HEK293T (cell line): ENCODE measurements at regions not wholly inside any gene's neighbourhood (a gene's known extent, or its start where the extent isn't known, plus 50 kb on each side); places are given as distances from the start of the nearest gene placed in this dataset.
A peak's percentile ranks its signal among the peaks of the same experiment; 100 is the strongest.

Experiments
- CTCF ChIA-PET: fragments of 350-600 bp; formaldehyde crosslinking; extraction: SDS; loops from one replicate; lab custom pipeline; 2021; ENCODE audit warnings: antibody characterized with exemption, inconsistent platforms; lab: Yijun Ruan, JAX
- POLR2A ChIA-PET: fragments of 350-600 bp; formaldehyde crosslinking; extraction: SDS; loops from one replicate; lab custom pipeline; 2020; ENCODE audit warnings: antibody characterized with exemption, inconsistent platforms; lab: Yijun Ruan, JAX
- DNase-seq: peaks from one replicate; pipeline ENCODE4 v3.0.0; 2012; ENCODE audit warnings: mixed read lengths; ENCODE audit errors: extremely low spot score
- ARNT ChIP-seq: fragments of 450-650 bp; IDR thresholded peaks from 2 replicates; pipeline ENCODE4 v1.6.1; 2017; ENCODE audit warnings: mild to moderate bottlenecking
- BHLHE40 ChIP-seq: fragments of 450-650 bp; IDR thresholded peaks from 2 replicates; pipeline ENCODE4 v1.6.1; 2016; ENCODE audit warnings: mild to moderate bottlenecking, moderate library complexity, borderline replicate concordance
- CTBP1 ChIP-seq: fragments of 450-650 bp; IDR thresholded peaks from 2 replicates; pipeline ENCODE4 v1.6.1; 2016; ENCODE audit warnings: borderline replicate concordance
- ELF4 ChIP-seq: fragments of 450-650 bp; IDR thresholded peaks from 2 replicates; pipeline ENCODE4 v1.6.1; 2017; ENCODE audit warnings: antibody characterized with exemption
- FOXA1 ChIP-seq: fragments of 450-650 bp; IDR thresholded peaks from 2 replicates; pipeline ENCODE4 v1.6.1; 2016; ENCODE audit warnings: mild to moderate bottlenecking
- FOXK2 ChIP-seq: fragments of 450-650 bp; IDR thresholded peaks from 2 replicates; pipeline ENCODE4 v1.6.1; 2016; ENCODE audit warnings: mild to moderate bottlenecking
- FOXM1 ChIP-seq: fragments of 450-650 bp; IDR thresholded peaks from 2 replicates; pipeline ENCODE4 v1.6.1; 2017; ENCODE audit warnings: mild to moderate bottlenecking, borderline replicate concordance
- HDGF ChIP-seq: fragments of 450-650 bp; IDR thresholded peaks from 2 replicates; pipeline ENCODE4 v1.6.1; 2017; ENCODE audit warnings: antibody characterized with exemption, borderline replicate concordance
- L3MBTL2 ChIP-seq: fragments of 450-650 bp; conservative IDR thresholded peaks from 2 replicates; pipeline ENCODE4 v1.6.1; 2016; ENCODE audit warnings: mild to moderate bottlenecking
- LEF1 ChIP-seq: fragments of 450-650 bp; IDR thresholded peaks from 2 replicates; pipeline ENCODE4 v1.6.1; 2017; ENCODE audit warnings: mild to moderate bottlenecking, borderline replicate concordance
- NFRKB ChIP-seq: fragments of 450-650 bp; IDR thresholded peaks from 2 replicates; pipeline ENCODE4 v1.6.1; 2016; ENCODE audit warnings: mild to moderate bottlenecking, moderate library complexity
- PKNOX1 ChIP-seq: fragments of 450-650 bp; IDR thresholded peaks from 2 replicates; pipeline ENCODE4 v1.6.1; 2016
- SP1 ChIP-seq: fragments of 450-650 bp; IDR thresholded peaks from 2 replicates; pipeline ENCODE4 v1.6.1; 2017
- SUZ12 ChIP-seq: fragments of 450-650 bp; IDR thresholded peaks from 2 replicates; pipeline ENCODE4 v1.6.1; 2016; ENCODE audit warnings: mild to moderate bottlenecking
- TARDBP ChIP-seq: fragments of 450-650 bp; IDR thresholded peaks from 2 replicates; pipeline ENCODE4 v1.6.1; 2016
- ZNF384 ChIP-seq: fragments of 450-650 bp; IDR thresholded peaks from 2 replicates; pipeline ENCODE4 v1.6.1; 2016

DNA sequence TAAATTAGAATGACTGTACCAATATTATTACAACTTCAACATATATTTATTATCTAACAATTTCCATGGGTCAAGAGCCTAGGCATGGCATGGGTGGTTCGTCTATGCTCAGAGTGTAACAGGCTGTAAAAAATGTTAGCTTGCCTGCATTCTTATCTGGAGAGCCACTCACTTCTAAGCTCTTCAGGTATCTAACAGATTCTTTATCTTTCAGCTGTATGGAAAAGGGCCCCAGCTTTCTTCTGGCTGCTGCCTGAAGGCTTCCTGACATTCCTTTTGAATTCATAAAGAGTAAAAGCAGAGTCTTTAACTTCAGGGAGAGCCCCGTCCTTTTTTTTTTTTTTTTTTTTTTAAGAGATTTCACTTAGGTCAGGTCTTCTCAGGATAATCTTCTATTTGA is 648.8 kb downstream of the NXPH1 start:
- POLR2A ChIA-PET, result no interaction called here
- TF ChIP-seq NFRKB (no peak), HDGF (no peak), PKNOX1 (no peak), L3MBTL2 (no peak), CTBP1 (no peak), TARDBP (no peak), SP1 (no peak), LEF1 (no peak)
- CTCF ChIA-PET, result no interaction called here
- no peak for DNase-seq

DNA sequence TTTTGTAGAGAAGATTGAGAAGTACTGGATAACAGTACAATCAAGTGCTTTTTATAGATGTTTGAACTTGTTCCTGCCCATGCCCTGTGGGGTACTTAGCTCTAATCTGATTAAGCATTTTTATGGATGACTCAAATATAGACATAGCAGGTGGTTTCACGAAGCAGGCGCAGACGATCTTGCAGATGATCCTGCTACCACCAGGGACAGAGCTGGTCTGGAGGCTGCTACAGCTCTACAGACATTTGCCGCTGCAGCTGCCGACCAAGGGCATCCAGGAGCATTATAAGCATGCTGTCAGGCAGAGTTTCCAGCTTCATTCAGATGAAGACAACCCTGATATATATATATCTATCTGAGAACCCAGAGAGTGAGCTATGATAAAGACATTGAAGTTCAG is 650.4 kb downstream of the NXPH1 start:
- TF ChIP-seq TARDBP (no peak), SP1 (no peak), ELF4 (no peak), ARNT (no peak), ZNF384 (no peak), L3MBTL2 (no peak), LEF1 (no peak), FOXK2 (no peak), NFRKB (no peak), SUZ12 (no peak)
- ChIA-PET POLR2A (no interaction called here), CTCF (interaction anchor here (0.7 kb wide), 1 partner anchor 198 kb away, joined by 3 read pairs; no protein-coding TSS in a partner anchor)
- peak; percentile 6 for DNase-seq

- ChIA-PET POLR2A (no interaction called here), CTCF (no interaction called here)
- no peak for DNase-seq
- TF ChIP-seq ARNT, result no peak
- TF ChIP-seq SUZ12, result no peak
- TF ChIP-seq SP1, result no peak
- TF ChIP-seq FOXA1, result no peak
Observed at GRCh38 chr7:9091282-9091681, 657.9 kb downstream of the NXPH1 start.

GRCh38 chr7:9097565-9098060 is 664.2 kb downstream of the NXPH1 start:
- ChIA-PET CTCF (no interaction called here), POLR2A (no interaction called here)
- TF ChIP-seq NFRKB (no peak), L3MBTL2 (no peak), HDGF (no peak)
- DNase-seq, result no peak

- TF ChIP-seq CTBP1 (no peak), FOXM1 (no peak), ARNT (no peak)
- ChIA-PET POLR2A (no interaction called here), CTCF (no interaction called here)
- DNase-seq, result no peak
Observed at GRCh38 chr7:9100289-9100688, 666.9 kb downstream of the NXPH1 start.

DNA sequence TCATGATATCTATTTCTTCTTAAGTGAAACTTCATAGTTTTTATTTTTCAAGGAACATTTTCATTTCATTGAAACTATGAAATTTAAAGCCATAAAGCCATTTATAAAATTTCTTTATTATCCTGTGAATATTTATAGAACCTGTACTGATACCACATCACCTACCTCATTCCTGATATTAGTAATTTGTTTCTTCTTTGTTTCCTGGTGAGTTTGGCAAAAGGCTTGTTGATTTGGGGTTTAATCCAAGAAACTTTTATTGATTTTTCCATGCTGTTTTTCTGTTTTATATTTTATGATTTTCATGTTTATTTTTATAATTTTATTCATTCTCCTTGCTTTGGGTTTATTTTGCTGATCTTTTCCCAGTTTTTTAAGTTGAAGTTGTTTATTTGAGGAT is 669.4 kb downstream of the NXPH1 start:
- CTCF ChIA-PET, result no interaction called here
- no peak for TF ChIP-seq HDGF
- TF ChIP-seq ARNT, result no peak
- TF ChIP-seq L3MBTL2, result no peak
- no peak for DNase-seq
- POLR2A ChIA-PET, result no interaction called here

- no peak for DNase-seq
- CTCF ChIA-PET, result no interaction called here
- POLR2A ChIA-PET, result no interaction called here
- TF ChIP-seq PKNOX1, result no peak
- no peak for TF ChIP-seq NFRKB
- no peak for TF ChIP-seq TARDBP
- no peak for TF ChIP-seq SUZ12
- TF ChIP-seq SP1, result no peak
- TF ChIP-seq LEF1, result no peak
Observed at GRCh38 chr7:9106747-9107146, 673.3 kb downstream of the NXPH1 start.

- no peak for DNase-seq
- POLR2A ChIA-PET, result no interaction called here
- CTCF ChIA-PET, result no interaction called here
- TF ChIP-seq SUZ12 (no peak), SP1 (no peak), ARNT (no peak), BHLHE40 (no peak), PKNOX1 (no peak), CTBP1 (no peak), HDGF (no peak), LEF1 (no peak)
Observed at GRCh38 chr7:9120331-9120730, 686.9 kb downstream of the NXPH1 start.
